WTC11 (cell line): ENCODE measurements at regions not wholly inside any gene's neighbourhood (a gene's known extent, or its start where the extent isn't known, plus 50 kb on each side); places are given as distances from the start of the nearest gene placed in this dataset.

Experiments used
- ATF6 ChIP-seq: sonication (generic); formaldehyde crosslinking; IDR thresholded peaks from 2 replicates; pipeline ENCODE4 v1.8.1; 2023; ENCODE audit warnings: mild to moderate bottlenecking, missing genetic modification reagents
- CBFB ChIP-seq: sonication (generic); formaldehyde crosslinking; IDR thresholded peaks from 2 replicates; pipeline ENCODE4 v1.8.1; 2022; ENCODE audit warnings: mild to moderate bottlenecking, low read depth, missing genetic modification reagents
- CREM ChIP-seq: sonication (generic); formaldehyde crosslinking; IDR thresholded peaks from 2 replicates; pipeline ENCODE4 v1.8.1; 2022; ENCODE audit warnings: mild to moderate bottlenecking, missing genetic modification reagents, moderate library complexity
- CTCF ChIP-seq: fragments of 200-600 bp; IDR thresholded peaks from 2 replicates; pipeline ENCODE4 v1.8.0; 2022; ENCODE audit warnings: antibody characterized with exemption
- E2F1 ChIP-seq: sonication (generic); formaldehyde crosslinking; IDR thresholded peaks from 2 replicates; pipeline ENCODE4 v1.8.0; 2022; ENCODE audit warnings: mild to moderate bottlenecking, missing genetic modification reagents
- ELF4 ChIP-seq: sonication (generic); formaldehyde crosslinking; IDR thresholded peaks from 2 replicates; pipeline ENCODE4 v1.8.1; 2022; ENCODE audit warnings: low read depth, mild to moderate bottlenecking, moderate library complexity, missing genetic modification reagents
- FOXJ3 ChIP-seq: sonication (generic); formaldehyde crosslinking; IDR thresholded peaks from 2 replicates; pipeline ENCODE4 v1.9.0; 2021; ENCODE audit warnings: missing genetic modification reagents, mild to moderate bottlenecking, borderline replicate concordance
- FOXK1 ChIP-seq: sonication (generic); formaldehyde crosslinking; IDR thresholded peaks from 2 replicates; pipeline ENCODE4 v1.8.0; 2022; ENCODE audit warnings: mild to moderate bottlenecking, moderate library complexity, missing genetic modification reagents
- KAT7 ChIP-seq: sonication (generic); formaldehyde crosslinking; IDR thresholded peaks from 2 replicates; pipeline ENCODE4 v1.8.1; 2023; ENCODE audit warnings: missing genetic modification reagents, mild to moderate bottlenecking, borderline replicate concordance
- MAX ChIP-seq: sonication (generic); formaldehyde crosslinking; IDR thresholded peaks from 2 replicates; pipeline ENCODE4 v1.8.0; 2022; ENCODE audit warnings: mild to moderate bottlenecking, missing genetic modification reagents
- TP53 ChIP-seq: sonication (generic); formaldehyde crosslinking; IDR thresholded peaks from 2 replicates; pipeline ENCODE4 v1.8.1; 2023; ENCODE audit warnings: mild to moderate bottlenecking, missing genetic modification reagents
- USF2 ChIP-seq: sonication (generic); formaldehyde crosslinking; IDR thresholded peaks from 2 replicates; pipeline ENCODE4 v1.8.1; 2023; ENCODE audit warnings: mild to moderate bottlenecking, missing genetic modification reagents, moderate library complexity
- ZNF232 ChIP-seq: sonication (generic); formaldehyde crosslinking; IDR thresholded peaks from 2 replicates; pipeline ENCODE4 v1.8.0; 2022; ENCODE audit warnings: mild to moderate bottlenecking, missing genetic modification reagents
- ZNF281 ChIP-seq: sonication (generic); formaldehyde crosslinking; IDR thresholded peaks from 2 replicates; pipeline ENCODE4 v1.8.0; 2023; ENCODE audit warnings: mild to moderate bottlenecking, missing genetic modification reagents

- TF ChIP-seq ZNF232 (CRISPR knock-in tag) = no peak
- TF ChIP-seq ZNF281 (CRISPR knock-in tag) = no peak
- no peak for TF ChIP-seq CTCF
- no peak for TF ChIP-seq MAX
- TF ChIP-seq FOXK1 (CRISPR knock-in tag) = no peak
- no peak for TF ChIP-seq FOXJ3 (CRISPR knock-in tag)
- TF ChIP-seq USF2 = no peak
- no peak for TF ChIP-seq E2F1 (CRISPR knock-in tag)
- no peak for TF ChIP-seq CREM
- no peak for TF ChIP-seq KAT7 (CRISPR knock-in tag)
- no peak for TF ChIP-seq CBFB (CRISPR knock-in tag)
- TF ChIP-seq ATF6 = no peak
- no peak for TF ChIP-seq ELF4
- no peak for TF ChIP-seq TP53 (CRISPR knock-in tag)
Measured at GRCh38 chr5:4901924-4902323, 238.2 kb upstream of the ADAMTS16 start.
